ENCODE measurements at regions not wholly inside any gene's neighbourhood (a gene's known extent, or its start where the extent isn't known, plus 50 kb on each side); places are given as distances from the start of the nearest gene placed in this dataset.
"Not testable (repeated sequence)": the region's sequence is repeated elsewhere in the genome, so short reads cannot be mapped to it uniquely, and the experiment has no call there.

DNA sequence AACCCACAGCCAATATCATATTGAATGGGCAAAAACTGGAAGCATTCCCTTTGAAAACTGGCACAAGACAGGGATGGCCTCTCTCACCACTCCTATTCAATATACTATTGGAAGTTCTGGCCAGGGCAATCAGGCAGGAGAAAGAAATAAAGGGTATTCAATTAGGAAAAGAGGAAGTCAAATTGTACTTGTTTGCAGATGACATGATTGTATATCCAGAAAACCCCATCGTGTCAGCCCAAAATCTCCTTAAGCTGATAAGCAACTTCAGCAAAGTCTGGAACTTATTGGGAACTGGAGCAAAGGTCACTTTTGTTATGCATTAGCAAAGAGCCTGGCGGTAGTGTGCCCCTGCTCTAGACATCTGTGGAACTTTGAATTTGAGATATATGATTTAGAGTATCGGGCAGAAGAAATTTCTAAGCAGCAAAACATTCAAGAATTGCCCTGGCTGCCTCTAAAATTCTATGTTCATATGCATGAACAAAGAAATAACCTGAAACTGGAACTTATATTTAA lies 53.4 kb upstream of the PSMA1 start:
- not testable (repeated sequence) for H3K27me3 Mint-ChIP-seq (ENCODE audit: low read depth); H3K4me3 Mint-ChIP-seq; H3K27ac Mint-ChIP-seq
- peaks cover 77% of the 10 kb centered on the region for H3K36me3 Mint-ChIP-seq (ENCODE audit: low read depth)
- peaks cover 57% of the 10 kb centered on the region for H3K4me1 Mint-ChIP-seq (ENCODE audit: low read depth)
- H3K9me3 Mint-ChIP-seq, result peaks cover 48% of the 10 kb centered on the region

DNA sequence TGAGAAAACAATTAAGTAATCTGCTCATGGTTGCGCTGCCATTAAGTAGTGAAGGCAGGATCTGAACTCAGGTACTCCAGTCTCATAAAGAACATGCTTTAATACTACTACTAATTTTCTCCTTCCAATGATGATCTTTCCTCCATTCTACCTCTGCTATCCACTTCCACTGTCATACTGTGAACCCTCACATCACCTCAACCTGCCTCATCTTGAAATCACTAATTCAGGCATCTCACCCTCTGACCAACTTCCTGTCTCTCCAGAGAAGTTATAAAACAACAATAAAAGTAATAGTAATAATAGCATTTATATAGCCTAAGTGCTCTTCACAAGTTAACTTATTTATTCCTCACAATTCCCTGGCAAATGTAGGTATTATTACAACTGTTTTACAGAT lies 57.1 kb upstream of the PSMA1 start:
- Mint-ChIP-seq H3K9me3 (peaks cover 29% of the 10 kb centered on the region), H3K4me1 (ENCODE audit: low read depth) (peaks cover 52% of the 10 kb centered on the region), H3K36me3 (ENCODE audit: low read depth) (peaks cover 70% of the 10 kb centered on the region), H3K4me3 (peak overlapping the region; percentile 12), H3K27me3 (ENCODE audit: low read depth) (no peaks in the 10 kb centered on the region), H3K27ac (peak overlapping the region; percentile 89)

DNA sequence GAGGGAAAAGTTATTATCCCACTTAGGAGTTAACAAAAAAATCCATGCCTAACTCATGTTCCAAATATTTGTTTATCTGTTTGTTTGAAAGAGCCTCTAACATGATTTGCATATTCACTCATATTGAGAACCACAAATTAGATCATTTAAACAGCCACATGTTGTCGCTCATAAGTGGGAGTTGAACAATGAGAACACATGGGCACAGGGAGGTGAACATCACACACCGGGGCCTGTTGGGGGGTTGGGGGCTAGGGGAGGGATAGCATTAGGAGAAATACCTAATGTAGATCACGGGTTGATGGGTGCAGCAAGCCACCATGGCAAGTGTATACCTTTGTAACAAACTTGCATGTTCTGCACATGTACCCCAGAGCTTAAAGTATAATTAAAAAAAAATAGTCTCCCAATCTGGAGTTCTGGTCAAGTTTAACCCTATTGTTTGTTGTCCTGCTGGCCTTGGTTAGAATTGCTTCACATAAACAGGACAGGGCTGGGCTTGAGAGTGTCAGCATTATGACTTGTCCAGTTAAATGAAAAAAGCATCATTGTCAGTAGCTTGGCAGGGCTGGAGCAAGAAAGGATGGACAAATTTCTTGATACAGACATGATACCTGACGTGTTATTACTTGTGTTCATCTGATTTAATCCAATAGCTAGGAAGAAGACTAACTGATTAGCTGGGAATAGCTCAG lies 57.8 kb upstream of the PSMA1 start:
- peak overlapping the region; percentile 35 for H3K4me3 Mint-ChIP-seq
- H3K27me3 Mint-ChIP-seq (ENCODE audit: low read depth), result no peaks in the 10 kb centered on the region
- H3K4me1 Mint-ChIP-seq (ENCODE audit: low read depth), result peaks cover 50% of the 10 kb centered on the region
- peaks cover 23% of the 10 kb centered on the region for H3K9me3 Mint-ChIP-seq
- peak overlapping the region; percentile 89 for H3K27ac Mint-ChIP-seq
- H3K36me3 Mint-ChIP-seq (ENCODE audit: low read depth), result peaks cover 67% of the 10 kb centered on the region

DNA sequence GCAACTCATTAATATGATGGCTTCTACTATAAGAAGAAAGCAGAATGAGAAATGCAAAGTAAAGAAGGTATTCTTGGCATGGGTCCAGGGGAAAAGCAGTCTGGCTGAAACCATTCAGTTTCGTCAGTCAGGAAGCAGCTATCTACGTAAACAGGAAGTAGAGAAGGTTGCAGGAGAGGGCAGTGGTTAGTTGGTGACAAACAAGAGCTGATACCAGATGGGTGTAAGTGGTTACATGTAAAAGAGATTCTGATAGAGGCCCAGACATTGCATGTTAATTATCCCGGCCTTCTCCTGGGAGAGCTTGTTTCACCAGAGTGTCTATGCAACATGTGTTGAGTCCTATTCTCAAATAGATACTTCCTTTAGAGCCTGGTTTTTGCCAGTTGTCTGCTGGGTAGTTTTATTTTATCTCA lies 58.4 kb upstream of the PSMA1 start:
- Mint-ChIP-seq H3K36me3 (ENCODE audit: low read depth) (peaks cover 67% of the 10 kb centered on the region), H3K4me1 (ENCODE audit: low read depth) (peaks cover 54% of the 10 kb centered on the region)

DNA sequence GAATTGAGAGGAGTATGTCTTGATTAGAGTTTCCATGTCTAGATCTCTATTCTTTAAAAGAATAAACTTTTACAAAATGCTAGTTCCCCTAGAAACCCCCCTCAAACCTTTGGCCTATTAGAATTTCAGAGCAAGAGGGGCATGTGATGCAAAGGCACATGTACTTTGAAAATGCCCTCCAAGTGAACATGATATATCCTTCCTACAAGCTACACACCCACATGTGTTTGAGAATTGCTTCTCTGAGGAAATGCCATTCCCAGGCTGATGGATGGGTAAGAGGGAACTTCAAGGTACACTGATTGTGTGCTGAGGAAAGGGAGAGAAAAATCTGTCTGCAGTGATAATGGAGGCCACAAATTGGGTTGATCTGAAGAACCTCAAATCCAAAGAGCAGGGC lies 59.5 kb upstream of the PSMA1 start:
- no peak overlapping the region for H3K4me3 Mint-ChIP-seq
- H3K27me3 Mint-ChIP-seq (ENCODE audit: low read depth), result no peaks in the 10 kb centered on the region
- peaks cover 27% of the 10 kb centered on the region for H3K9me3 Mint-ChIP-seq
- H3K36me3 Mint-ChIP-seq (ENCODE audit: low read depth), result peaks cover 63% of the 10 kb centered on the region
- peak overlapping the region; percentile 67 for H3K27ac Mint-ChIP-seq
- peaks cover 58% of the 10 kb centered on the region for H3K4me1 Mint-ChIP-seq (ENCODE audit: low read depth)

More for the DNA sequence above, 58.4 kb upstream of the PSMA1 start:
- Mint-ChIP-seq H3K9me3 (peaks cover 27% of the 10 kb centered on the region), H3K27me3 (ENCODE audit: low read depth) (no peaks in the 10 kb centered on the region), H3K27ac (peak overlapping the region; percentile 89), H3K4me3 (peak overlapping the region; percentile 35)

DNA sequence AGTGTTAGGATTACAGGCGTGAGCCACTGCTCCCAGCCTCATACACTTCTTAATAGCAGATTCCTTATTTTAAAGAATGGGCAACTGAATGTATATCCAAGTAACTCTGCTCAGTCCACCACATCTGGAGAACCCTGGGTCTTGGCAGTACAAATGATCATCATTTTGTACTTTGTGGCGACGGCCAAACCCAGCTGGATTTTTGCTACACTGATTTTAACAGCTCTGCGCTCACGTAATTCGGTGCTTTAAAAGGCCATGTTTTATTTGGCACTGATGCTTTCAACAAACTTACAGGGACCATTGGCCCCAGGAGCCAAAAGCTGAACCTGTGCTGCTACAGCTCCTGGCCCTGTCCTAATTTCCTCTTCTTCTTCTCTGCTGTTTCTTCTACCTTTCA lies 60.8 kb upstream of the PDE3B start:
- Mint-ChIP-seq H3K36me3 (ENCODE audit: low read depth) (peaks cover 49% of the 10 kb centered on the region), H3K27me3 (ENCODE audit: low read depth) (no peaks in the 10 kb centered on the region), H3K4me1 (ENCODE audit: low read depth) (peaks cover 49% of the 10 kb centered on the region), H3K4me3 (no peak overlapping the region), H3K27ac (peak overlapping the region; percentile 16), H3K9me3 (peaks cover 13% of the 10 kb centered on the region)

DNA sequence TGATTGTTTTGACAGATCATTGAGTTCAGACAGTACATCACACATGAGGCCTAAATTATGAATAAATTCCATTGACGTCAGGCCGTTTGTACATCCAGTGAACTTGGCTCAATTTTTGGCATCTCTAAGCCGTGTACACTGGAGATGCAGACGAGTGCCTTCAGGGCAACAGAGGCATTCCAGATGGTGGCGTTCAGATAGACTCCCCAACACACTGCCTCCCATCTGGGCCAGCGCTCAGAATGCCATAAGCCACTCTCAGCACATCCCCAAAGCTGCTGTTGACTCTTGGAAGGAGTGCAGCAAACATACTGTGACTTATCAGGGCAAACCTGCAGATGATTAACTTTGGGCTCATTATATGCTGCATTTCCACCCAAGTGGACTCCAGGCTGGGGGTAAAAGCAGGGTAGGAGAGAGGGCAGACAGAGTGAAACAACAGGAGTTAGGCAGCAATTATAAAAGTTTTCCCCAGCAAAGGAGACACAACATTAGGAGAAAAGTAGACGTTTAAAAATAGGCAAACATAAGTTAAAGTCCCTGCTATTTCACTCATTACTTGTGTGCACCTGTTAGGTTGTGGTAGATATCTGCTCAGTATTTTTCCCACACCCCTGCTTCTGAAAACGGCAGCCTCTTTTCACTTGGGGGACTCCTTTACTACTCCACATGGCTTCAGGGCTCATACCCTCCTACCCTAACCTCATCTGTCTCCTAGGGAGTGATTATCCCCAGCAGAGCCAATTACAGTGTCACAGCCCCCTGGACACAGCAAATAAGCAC lies 60.2 kb upstream of the PDE3B start:
- H3K27me3 Mint-ChIP-seq (ENCODE audit: low read depth), result no peaks in the 10 kb centered on the region
- H3K27ac Mint-ChIP-seq, result peak overlapping the region; percentile 16
- H3K4me3 Mint-ChIP-seq, result no peak overlapping the region
- H3K9me3 Mint-ChIP-seq, result peaks cover 13% of the 10 kb centered on the region
- H3K36me3 Mint-ChIP-seq (ENCODE audit: low read depth), result peaks cover 54% of the 10 kb centered on the region
- H3K4me1 Mint-ChIP-seq (ENCODE audit: low read depth), result peaks cover 47% of the 10 kb centered on the region

DNA sequence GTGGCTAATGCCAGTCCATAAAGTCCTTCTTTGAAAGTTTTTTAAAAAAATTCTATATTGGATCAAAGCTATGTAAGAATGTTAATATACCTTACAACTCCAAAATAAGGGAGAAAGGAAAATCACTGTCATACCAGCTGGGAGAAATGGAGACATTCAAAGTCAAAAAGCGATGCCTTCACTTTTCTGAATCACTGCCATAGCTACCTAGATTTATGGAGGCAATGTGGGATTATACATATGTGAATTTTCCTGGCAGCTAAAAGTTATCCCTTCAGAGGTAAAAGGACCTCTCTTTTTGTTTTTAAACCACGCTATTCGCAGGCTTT lies 59.6 kb upstream of the PDE3B start:
- Mint-ChIP-seq H3K9me3 (peaks cover 13% of the 10 kb centered on the region), H3K4me1 (ENCODE audit: low read depth) (peaks cover 43% of the 10 kb centered on the region), H3K27me3 (ENCODE audit: low read depth) (no peaks in the 10 kb centered on the region), H3K4me3 (no peak overlapping the region), H3K27ac (no peak overlapping the region), H3K36me3 (ENCODE audit: low read depth) (peaks cover 57% of the 10 kb centered on the region)

DNA sequence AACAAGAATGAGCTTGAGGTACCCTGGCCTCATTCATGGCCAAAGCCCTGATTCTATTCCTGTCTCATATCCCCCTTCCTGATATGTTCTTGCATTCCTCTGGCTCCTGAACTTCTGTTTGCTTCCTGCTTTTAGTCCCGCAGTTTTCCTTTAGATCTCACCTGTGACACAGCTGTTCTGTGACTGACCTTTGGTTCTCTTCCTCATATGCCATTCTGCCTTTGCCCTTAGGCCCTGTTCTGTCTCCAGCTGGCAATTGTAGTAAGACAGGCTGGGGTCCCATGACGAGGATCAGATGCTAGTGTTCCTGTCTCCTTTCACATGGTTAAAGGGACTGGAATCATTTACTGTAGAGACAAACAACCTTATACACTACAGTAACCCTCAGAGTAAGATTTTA lies 59.0 kb upstream of the PDE3B start:
- Mint-ChIP-seq H3K4me1 (ENCODE audit: low read depth) (peaks cover 43% of the 10 kb centered on the region), H3K4me3 (no peak overlapping the region), H3K9me3 (peaks cover 14% of the 10 kb centered on the region), H3K36me3 (ENCODE audit: low read depth) (peaks cover 58% of the 10 kb centered on the region), H3K27ac (peak overlapping the region; percentile 49), H3K27me3 (ENCODE audit: low read depth) (no peaks in the 10 kb centered on the region)

DNA sequence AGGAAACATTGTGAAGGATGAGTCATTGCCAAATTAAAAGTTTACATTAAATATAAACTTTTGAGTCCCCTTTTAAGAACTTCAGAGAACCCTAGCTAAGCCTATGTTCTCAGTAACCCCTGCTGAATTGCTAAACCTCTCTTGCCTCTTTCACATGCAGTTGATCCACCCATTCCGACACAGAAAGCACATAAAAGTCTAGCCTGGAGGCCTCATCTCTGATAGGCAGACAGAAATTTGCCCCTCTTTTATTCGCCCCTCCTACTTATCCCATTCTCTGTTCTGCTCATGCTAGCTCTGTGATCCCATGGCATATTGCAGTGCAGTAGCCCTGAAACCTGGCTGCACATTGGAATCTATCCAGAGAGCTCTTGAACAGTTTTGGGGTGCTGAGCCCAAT lies 58.2 kb upstream of the PDE3B start:
- no peaks in the 10 kb centered on the region for H3K27me3 Mint-ChIP-seq (ENCODE audit: low read depth)
- peaks cover 58% of the 10 kb centered on the region for H3K36me3 Mint-ChIP-seq (ENCODE audit: low read depth)
- H3K4me1 Mint-ChIP-seq (ENCODE audit: low read depth), result peaks cover 43% of the 10 kb centered on the region
- H3K27ac Mint-ChIP-seq, result no peak overlapping the region
- no peak overlapping the region for H3K4me3 Mint-ChIP-seq
- peaks cover 18% of the 10 kb centered on the region for H3K9me3 Mint-ChIP-seq

DNA sequence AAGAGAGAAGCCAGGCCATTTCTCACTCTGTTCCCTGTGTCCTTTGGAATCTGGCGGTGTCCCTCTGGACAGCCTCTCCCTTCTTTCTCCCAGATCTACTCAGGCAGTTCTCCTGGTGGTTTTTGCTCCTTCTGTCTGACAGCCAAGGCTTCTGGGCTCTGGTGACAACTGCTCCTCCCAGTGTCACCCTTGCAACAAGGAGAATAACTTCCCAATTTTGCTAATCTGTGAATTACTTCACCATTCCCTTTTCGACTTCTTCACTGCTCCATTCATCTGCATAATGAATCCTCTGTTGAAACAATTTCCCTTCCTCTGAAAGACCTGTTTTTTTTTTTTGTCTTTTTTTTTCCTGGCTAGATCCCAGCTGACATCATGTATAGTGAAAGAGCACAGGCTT lies 56.3 kb upstream of the PDE3B start:
- Mint-ChIP-seq H3K4me3 (no peak overlapping the region), H3K27ac (no peak overlapping the region)

DNA sequence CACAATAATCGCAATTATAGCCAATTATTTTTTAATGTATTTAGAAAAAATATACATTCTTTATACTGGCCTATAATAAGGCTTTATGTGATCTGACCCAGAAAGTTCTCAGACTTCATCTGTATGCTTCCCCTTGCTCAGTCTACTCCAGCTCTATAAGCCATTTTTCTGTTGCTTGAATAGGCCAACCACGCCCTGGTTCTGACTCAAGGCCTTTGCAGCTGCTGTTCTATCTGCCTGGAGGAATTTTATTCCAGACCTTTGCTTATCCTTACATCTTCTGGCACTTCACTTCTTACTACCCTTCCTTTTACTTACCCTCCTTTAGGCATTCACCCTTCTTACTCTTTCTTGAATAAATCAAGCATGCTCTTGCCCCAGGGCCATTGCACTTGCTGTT lies 54.9 kb upstream of the PDE3B start:
- Mint-ChIP-seq H3K27me3 (ENCODE audit: low read depth) (no peaks in the 10 kb centered on the region), H3K4me1 (ENCODE audit: low read depth) (peaks cover 39% of the 10 kb centered on the region), H3K4me3 (no peak overlapping the region), H3K36me3 (ENCODE audit: low read depth) (peaks cover 57% of the 10 kb centered on the region), H3K27ac (no peak overlapping the region), H3K9me3 (peaks cover 11% of the 10 kb centered on the region)

More for the DNA sequence above, 56.3 kb upstream of the PDE3B start:
- peaks cover 16% of the 10 kb centered on the region for H3K9me3 Mint-ChIP-seq
- peaks cover 48% of the 10 kb centered on the region for H3K4me1 Mint-ChIP-seq (ENCODE audit: low read depth)
- H3K36me3 Mint-ChIP-seq (ENCODE audit: low read depth), result peaks cover 60% of the 10 kb centered on the region
- H3K27me3 Mint-ChIP-seq (ENCODE audit: low read depth), result no peaks in the 10 kb centered on the region

DNA sequence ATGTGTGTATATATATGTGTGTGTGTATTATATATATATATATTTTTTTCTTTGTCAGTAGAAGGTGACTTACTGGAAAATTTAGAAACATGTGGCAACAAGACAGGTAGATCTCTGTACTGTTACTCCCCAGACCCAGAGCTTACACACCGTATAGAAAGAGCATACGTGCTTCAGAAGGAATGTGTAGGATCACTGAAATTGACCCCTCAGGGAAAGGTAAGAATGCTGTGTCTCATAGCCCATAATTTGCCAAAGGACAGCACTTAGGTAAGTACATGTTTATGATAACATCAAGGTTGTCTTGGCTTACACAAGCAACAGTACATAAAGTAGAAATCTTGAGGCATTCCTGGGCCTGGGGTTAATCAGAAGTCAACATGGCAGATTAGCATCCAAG lies 54.2 kb upstream of the PDE3B start:
- H3K4me3 Mint-ChIP-seq, result no peak overlapping the region
- H3K27ac Mint-ChIP-seq, result no peak overlapping the region
- peaks cover 11% of the 10 kb centered on the region for H3K9me3 Mint-ChIP-seq
- peaks cover 37% of the 10 kb centered on the region for H3K4me1 Mint-ChIP-seq (ENCODE audit: low read depth)
- peaks cover 57% of the 10 kb centered on the region for H3K36me3 Mint-ChIP-seq (ENCODE audit: low read depth)
- no peaks in the 10 kb centered on the region for H3K27me3 Mint-ChIP-seq (ENCODE audit: low read depth)

DNA sequence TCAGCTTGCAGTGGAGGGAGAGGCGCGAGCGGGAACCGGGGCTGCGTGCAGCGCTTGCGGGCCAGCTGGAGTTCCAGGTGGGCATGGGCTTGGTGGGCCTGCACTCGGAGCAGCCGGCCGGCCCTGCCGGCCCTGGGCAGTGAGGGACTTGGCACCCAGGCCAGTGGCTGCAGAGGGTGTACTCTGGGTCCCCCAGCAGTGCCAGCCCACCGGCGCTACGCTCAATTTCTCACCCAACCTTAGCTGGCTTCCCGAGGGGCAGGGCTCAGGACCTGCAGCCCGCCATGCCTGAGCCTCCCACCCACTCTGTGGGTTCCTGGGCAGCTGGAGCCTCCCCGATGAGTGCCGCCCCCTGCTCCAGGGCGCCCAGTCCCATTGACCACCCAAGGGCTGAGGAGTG lies 52.6 kb upstream of the PDE3B start:
- not testable (repeated sequence) for H3K27me3 Mint-ChIP-seq (ENCODE audit: low read depth); H3K4me3 Mint-ChIP-seq; H3K27ac Mint-ChIP-seq
- Mint-ChIP-seq H3K36me3 (ENCODE audit: low read depth) (peaks cover 64% of the 10 kb centered on the region), H3K9me3 (peaks cover 23% of the 10 kb centered on the region), H3K4me1 (ENCODE audit: low read depth) (peaks cover 37% of the 10 kb centered on the region)

DNA sequence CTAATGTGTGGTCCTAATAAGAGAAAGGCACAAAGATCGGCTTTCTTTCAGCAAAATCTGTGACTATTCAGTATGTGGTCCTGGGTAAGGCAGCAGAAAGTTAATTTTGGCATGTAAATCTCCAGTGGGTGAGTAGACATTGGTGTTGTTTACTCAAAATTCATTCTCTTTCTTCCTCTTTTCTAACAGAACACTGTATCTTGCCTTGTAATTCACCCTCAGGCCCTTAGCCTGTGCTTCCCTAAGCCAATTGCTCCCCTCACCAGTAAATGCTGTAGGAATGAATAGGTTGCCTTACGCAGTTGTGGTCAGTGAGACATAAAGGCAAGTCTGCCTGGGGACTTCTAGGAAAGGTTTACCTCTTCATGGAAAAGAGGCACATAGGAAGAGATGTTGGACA lies 49.9 kb upstream of the PDE3B start:
- Mint-ChIP-seq H3K4me3 (no peak overlapping the region), H3K4me1 (ENCODE audit: low read depth) (peaks cover 43% of the 10 kb centered on the region), H3K9me3 (peaks cover 42% of the 10 kb centered on the region), H3K27me3 (ENCODE audit: low read depth) (no peaks in the 10 kb centered on the region), H3K27ac (no peak overlapping the region), H3K36me3 (ENCODE audit: low read depth) (peaks cover 75% of the 10 kb centered on the region)
